Neural cell (in vitro differentiated cells): ENCODE measurements at regions not wholly inside any gene's neighbourhood (a gene's known extent, or its start where the extent isn't known, plus 50 kb on each side); places are given as distances from the start of the nearest gene placed in this dataset.

ENCODE experiments used
- POLR2AphosphoS5 ChIP-seq: IDR thresholded peaks from 2 replicates; pipeline ENCODE4 v1.6.1; 2012
- TAF1 ChIP-seq: IDR thresholded peaks from 2 replicates; pipeline ENCODE4 v1.6.1; 2012; ENCODE audit warnings: low read depth

GRCh38 chr13:100810481-100810880, 135.9 kb upstream of the TMTC4 start:
- TF ChIP-seq TAF1 (no peak), POLR2AphosphoS5 (no peak)
